IMR-90 (cell line): ENCODE measurements at regions not wholly inside any gene's neighbourhood (a gene's known extent, or its start where the extent isn't known, plus 50 kb on each side); places are given as distances from the start of the nearest gene placed in this dataset.
A peak's percentile ranks its signal among the peaks of the same experiment; 100 is the strongest.

Experiments used
- ATAC-seq: fragments of 200-7000 bp; cut with Tn5 transposase; 2 replicates; pipeline ENCODE4 v1.9.1; 2020; ENCODE audit warnings: low read depth, mild to moderate bottlenecking, moderate library complexity
- BruUV-seq: library from RNA; stranded (reverse); fragments of 400-500 nt; replicated peaks from 2 replicates; lab custom pipeline; 2021; lab: Mats Ljungman, UMichigan
- CTCF ChIA-PET: fragments of 300-600 bp; formaldehyde crosslinking; extraction: SDS; loops from one replicate; lab custom pipeline; 2021; ENCODE audit warnings: antibody characterized with exemption; lab: Yijun Ruan, JAX
- POLR2A ChIA-PET: fragments of 300-600 bp; sonication (Branson Sonifier 250); formaldehyde crosslinking; loops from one replicate; lab custom pipeline; 2022; ENCODE audit warnings: antibody characterized with exemption; ENCODE audit not compliant: unreplicated experiment; lab: Charles Lee
- DNase-seq: peaks from one replicate; pipeline ENCODE4 v3.0.0; 2013
- H2AFZ ChIP-seq: replicated peaks from 2 replicates; pipeline ENCODE3; 2013; ENCODE audit warnings: low read length, mild to moderate bottlenecking; ENCODE audit not compliant: poor library complexity
- H2AK5ac ChIP-seq: 2 replicates; pipeline ENCODE4 v1.6.1; 2013; ENCODE audit warnings: low read depth, low read length, inconsistent platforms
- H2AK9ac ChIP-seq: replicated peaks from 2 replicates; pipeline ENCODE3; 2013; ENCODE audit warnings: mild to moderate bottlenecking, low read depth, low read length, moderate library complexity; ENCODE audit not compliant: poor library complexity
- H2BK120ac ChIP-seq: 2 replicates; pipeline ENCODE4 v1.6.1; 2013; ENCODE audit warnings: low read depth, low read length, inconsistent platforms
- H2BK15ac ChIP-seq: 3 replicates; pipeline ENCODE4 v1.6.1; 2013; ENCODE audit warnings: low read depth, low read length, inconsistent platforms
- H2BK20ac ChIP-seq: 2 replicates; pipeline ENCODE4 v1.6.1; 2013; ENCODE audit warnings: low read depth, mild to moderate bottlenecking, inconsistent platforms, low read length, moderate library complexity
- H2BK5ac ChIP-seq: 2 replicates; pipeline ENCODE4 v1.6.1; 2013; ENCODE audit warnings: mild to moderate bottlenecking, low read depth, low read length, inconsistent platforms; ENCODE audit not compliant: poor library complexity, severe bottlenecking
- H3K14ac ChIP-seq: replicated peaks from 2 replicates; pipeline ENCODE4 v1.6.1; 2013; ENCODE audit warnings: low read depth, low read length, inconsistent platforms
- H3K18ac ChIP-seq: 2 replicates; pipeline ENCODE4 v1.6.1; 2013; ENCODE audit warnings: low read depth, low read length, control low read depth
- H3K23ac ChIP-seq: 2 replicates; pipeline ENCODE4 v1.6.1; 2013; ENCODE audit warnings: low read depth, low read length, inconsistent platforms
- H3K27ac ChIP-seq: 2 replicates; pipeline ENCODE4 v1.5.1; 2013; ENCODE audit warnings: mild to moderate bottlenecking, control low read depth, low read length; ENCODE audit not compliant: insufficient read depth
- H3K27me3 ChIP-seq: 2 replicates; pipeline ENCODE4 v1.6.1; 2013; ENCODE audit warnings: low read length; ENCODE audit not compliant: control insufficient read depth, insufficient read depth
- H3K36me3 ChIP-seq: 2 replicates; pipeline ENCODE4 v1.6.1; 2013; ENCODE audit warnings: low read length, mixed read lengths; ENCODE audit not compliant: control insufficient read depth, insufficient read depth
- H3K4ac ChIP-seq: 2 replicates; pipeline ENCODE4 v1.6.1; 2013; ENCODE audit warnings: low read depth, low read length, inconsistent platforms
- H3K4me1 ChIP-seq: 2 replicates; pipeline ENCODE4 v1.6.1; 2013; ENCODE audit warnings: low read length, mixed read lengths; ENCODE audit not compliant: control insufficient read depth, insufficient read depth
- H3K4me2 ChIP-seq: 2 replicates; pipeline ENCODE4 v1.6.1; 2013; ENCODE audit warnings: low read depth, mild to moderate bottlenecking, control low read depth, low read length, moderate library complexity
- H3K4me3 ChIP-seq: 2 replicates; pipeline ENCODE4 v1.5.1; 2013; ENCODE audit warnings: low read depth, mild to moderate bottlenecking, control low read depth, low read length, moderate library complexity; ENCODE audit not compliant: insufficient read depth
- H3K56ac ChIP-seq: 2 replicates; pipeline ENCODE4 v1.6.1; 2013; ENCODE audit warnings: low read length, inconsistent platforms; ENCODE audit not compliant: insufficient read depth; ENCODE audit errors: extremely low read depth
- H3K79me1 ChIP-seq, 2 experiments: 2 replicates each; pipeline ENCODE4 v1.6.1; 2013; ENCODE audit warnings: low read length in 2 of 2, inconsistent platforms in 1 of 2, low read depth in 1 of 2
- H3K9ac ChIP-seq: 2 replicates; pipeline ENCODE4 v1.6.1; 2013; ENCODE audit warnings: low read depth, low read length, control low read depth
- H3K9me1 ChIP-seq: 2 replicates; pipeline ENCODE4 v1.6.1; 2013; ENCODE audit warnings: low read length, inconsistent platforms; ENCODE audit not compliant: insufficient read depth
- H3K9me3 ChIP-seq: 2 replicates; pipeline ENCODE4 v1.6.1; 2013; ENCODE audit warnings: low read length; ENCODE audit not compliant: control insufficient read depth, insufficient read depth
- H4K20me1 ChIP-seq: 2 replicates; pipeline ENCODE4 v1.6.1; 2013; ENCODE audit warnings: low read length, inconsistent platforms; ENCODE audit not compliant: insufficient read depth
- H4K5ac ChIP-seq: 2 replicates; pipeline ENCODE4 v1.6.1; 2013; ENCODE audit warnings: mild to moderate bottlenecking, low read depth, low read length, control low read depth
- H4K8ac ChIP-seq, 2 experiments: 2 replicates each; pipeline ENCODE4 v1.6.1; 2013; ENCODE audit warnings: low read depth in 2 of 2, low read length in 2 of 2, control low read depth in 1 of 2, inconsistent platforms in 1 of 2
- H4K91ac ChIP-seq: 2 replicates; pipeline ENCODE4 v1.6.1; 2013; ENCODE audit warnings: low read depth, low read length, inconsistent platforms; ENCODE audit not compliant: insufficient read depth
- BHLHE40 ChIP-seq: fragments of 150-350 bp; IDR thresholded peaks from 2 replicates; pipeline ENCODE4 v1.6.1; 2016; ENCODE audit warnings: mild to moderate bottlenecking, low read depth, low read length
- FOS ChIP-seq: fragments of 150-350 bp; IDR thresholded peaks from 2 replicates; pipeline ENCODE4 v1.6.1; 2016; ENCODE audit warnings: low read depth, low read length
- MAFK ChIP-seq: IDR thresholded peaks from 2 replicates; pipeline ENCODE4 v1.6.1; 2012; ENCODE audit warnings: low read depth, low read length, improper control_type of control experiment
- MAZ ChIP-seq: IDR thresholded peaks from 2 replicates; pipeline ENCODE4 v1.6.1; 2012; ENCODE audit warnings: low read depth, mild to moderate bottlenecking, low read length, improper control_type of control experiment, moderate library complexity, borderline replicate concordance
- MXI1 ChIP-seq: IDR thresholded peaks from 2 replicates; pipeline ENCODE4 v1.6.1; 2012; ENCODE audit warnings: low read depth, mild to moderate bottlenecking, low read length, moderate library complexity, borderline replicate concordance
- NFE2L2 ChIP-seq: fragments of 150-350 bp; IDR thresholded peaks from 2 replicates; pipeline ENCODE4 v1.6.1; 2016; ENCODE audit warnings: low read depth, mild to moderate bottlenecking, low read length
- POLR2A ChIP-seq: IDR thresholded peaks from 2 replicates; pipeline ENCODE4 v1.6.1; 2012; ENCODE audit warnings: mild to moderate bottlenecking, low read depth, low read length
- RAD21 ChIP-seq: IDR thresholded peaks from 2 replicates; pipeline ENCODE4 v1.6.1; 2012; ENCODE audit warnings: low read length, improper control_type of control experiment
- RCOR1 ChIP-seq: IDR thresholded peaks from 2 replicates; pipeline ENCODE4 v1.6.1; 2012; ENCODE audit warnings: mild to moderate bottlenecking, low read length, improper control_type of control experiment; ENCODE audit not compliant: insufficient replicate concordance
- RFX5 ChIP-seq: IDR thresholded peaks from 2 replicates; pipeline ENCODE4 v1.8.0; 2012; ENCODE audit warnings: low read depth, mild to moderate bottlenecking, low read length, moderate library complexity
- SMC3 ChIP-seq: fragments of 150-350 bp; IDR thresholded peaks from 2 replicates; pipeline ENCODE4 v1.6.1; 2016; ENCODE audit warnings: low read depth, mild to moderate bottlenecking, antibody characterized with exemption, low read length, moderate library complexity
- WGBS, 2 experiments: methylation state at CpG; one replicate each; pipeline versions ENCODE4 v1.1.5 to v1.1.7; 2013; ENCODE audit warnings: missing lambda C conversion rate in 2 of 2; ENCODE audit not compliant: insufficient read length in 1 of 2; ENCODE audit errors: extremely low coverage in 2 of 2; 5-methylcytosine and 5-hydroxymethylcytosine counted together
- dilution Hi-C: fragments of 300-500 bp; cut with HindIII; formaldehyde crosslinking; loops from one replicate; pipeline ENCODE4 v1.14.3; 2018; ENCODE audit warnings: low sequenced_read_pairs; ENCODE audit not compliant: unreplicated experiment
- in situ Hi-C: fragments of 300-500 bp; cut with MboI; formaldehyde crosslinking; loops from 3 replicates; pipeline ENCODE4 v1.14.3; 2019; ENCODE audit warnings: low sequenced_read_pairs, inconsistent platforms, mixed read lengths
- intact Hi-C: fragments of 100-400 bp; cut with micrococcal nuclease; formaldehyde crosslinking; loops from 2 replicates; pipeline ENCODE4 v1.10.0; 2022
- TF ChIP-seq, protein P1 (sequence below): fragments of 150-350 bp; IDR thresholded peaks from 2 replicates; pipeline ENCODE4 v1.6.1; 2016; ENCODE audit warnings: low read depth, mild to moderate bottlenecking, low read length, moderate library complexity, borderline replicate concordance
- TF ChIP-seq, protein P2 (sequence below): fragments of 150-350 bp; IDR thresholded peaks from 2 replicates; pipeline ENCODE4 v1.6.1; 2017; ENCODE audit warnings: mild to moderate bottlenecking, antibody characterized with exemption, low read length, low read depth
- TF ChIP-seq, protein P3 (sequence below): conservative IDR thresholded peaks from 2 replicates; pipeline ENCODE4 v1.5.1; 2012; ENCODE audit warnings: mild to moderate bottlenecking, low read depth, low read length, improper control_type of control experiment

DNA sequence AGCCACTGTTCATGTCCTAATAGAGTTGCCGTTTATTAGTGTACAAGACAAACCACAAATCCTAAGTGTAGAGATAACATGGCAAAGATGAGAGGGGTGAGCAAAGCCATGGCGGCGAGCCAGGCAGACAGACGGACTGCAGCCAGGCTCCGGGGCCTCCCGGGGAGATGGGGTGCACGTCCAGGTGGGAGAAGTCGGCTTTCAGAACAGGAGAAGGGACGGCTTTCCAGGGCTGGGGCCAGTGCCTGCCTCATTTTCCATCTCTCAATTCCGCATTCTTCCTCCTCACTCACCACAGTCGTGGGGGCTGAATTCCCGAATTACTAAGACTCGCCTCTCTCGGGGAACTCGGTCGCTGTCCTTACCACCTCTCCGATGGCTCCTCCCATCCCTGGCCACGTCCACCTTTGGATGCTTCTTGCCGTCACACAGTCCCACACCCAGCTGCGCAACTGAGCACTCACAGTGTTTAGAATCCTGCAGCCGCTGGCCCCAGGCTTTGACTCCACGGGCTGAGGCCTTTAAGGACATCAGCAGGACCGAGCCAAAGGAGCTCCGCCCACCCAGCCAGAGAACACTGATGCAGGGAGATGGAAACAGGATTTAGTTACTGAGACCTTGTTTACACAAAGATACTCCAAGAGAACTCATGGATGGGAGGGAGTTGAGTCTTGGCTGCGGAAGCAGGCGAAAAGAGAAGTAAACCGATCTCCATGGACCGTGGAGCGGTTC is 59.7 kb downstream of the RNF112 start:
- peak overlapping the region; percentile 30 to 34; a peak in 3 of 4 replicates for H4K8ac ChIP-seq
- peak; percentile 56 for DNase-seq
- peaks cover 2% of the 10 kb centered on the region; the same call in 1 of the 2 replicates for H3K9me1 ChIP-seq
- peak overlapping the region; percentile 57 for H3K4ac ChIP-seq
- H2BK20ac ChIP-seq, result peak overlapping the region; percentile 9; the same call in 1 of the 2 replicates
- peak overlapping the region; percentile 31 for H3K4me3 ChIP-seq
- peak overlapping the region; percentile 66 for H4K91ac ChIP-seq
- no TSS peak for BruUV-seq
- ChIA-PET POLR2A (interaction anchor here (0.6 kb wide), 1 partner anchor 19 kb away, joined by 3 read pairs; no protein-coding TSS in a partner anchor), CTCF (interaction anchor here (0.8 kb wide), 1 partner anchor 24 kb away, joined by 4 read pairs; no protein-coding TSS in a partner anchor)
- peak overlapping the region; percentile 61 for H3K9ac ChIP-seq
- dilution Hi-C loops (no loop called here), intact Hi-C loops (no loop called here), in situ Hi-C loops (no loop called here)
- H2BK5ac ChIP-seq, result peak overlapping the region; percentile 22
- no peaks in the 10 kb centered on the region for H4K20me1 ChIP-seq
- peak overlapping the region; percentile 52; the same call in 1 of the 2 replicates for H2BK120ac ChIP-seq
- H3K9me3 ChIP-seq, result no peaks in the 10 kb centered on the region
- peak overlapping the region; percentile 65; the same call in 2 of the 3 replicates for H2BK15ac ChIP-seq
- H3K18ac ChIP-seq, result peak overlapping the region; percentile 68; the same call in 1 of the 2 replicates
- H3K56ac ChIP-seq, result 0 out of 2 replicates have a peak overlapping the region, but pooled peaks have one; percentile 17
- peak; percentile 94 for ATAC-seq
- H3K79me1 ChIP-seq, result no peaks in the 10 kb centered on the region
- WGBS, 2 experiments, result 19% methylated on average over 23 of the region's 29 CpGs; no CpG with 5 or more reads in 1 of the 2 experiments
- peaks cover 7% of the 10 kb centered on the region for H3K4me1 ChIP-seq
- H3K23ac ChIP-seq, result 0 out of 2 replicates have a peak overlapping the region, but pooled peaks have one; percentile 16
- peak overlapping the region; percentile 82 for H3K27ac ChIP-seq
- H3K4me2 ChIP-seq, result peak overlapping the region; percentile 61
- no peaks in the 10 kb centered on the region for H3K36me3 ChIP-seq
- no peak overlapping the region; the same call in 1 of the 2 replicates for H3K14ac ChIP-seq
- no peaks in the 10 kb centered on the region for H3K27me3 ChIP-seq
- peak overlapping the region; percentile 45 for H2AK9ac ChIP-seq
- H2AK5ac ChIP-seq, result no peak overlapping the region
- peak overlapping the region; percentile 88 for H2AFZ ChIP-seq
- H4K5ac ChIP-seq, result peak overlapping the region; percentile 33
- TF ChIP-seq RCOR1 (no peak), MXI1 (no peak), BHLHE40 (no peak), RAD21 (no peak), MAFK (no peak), SMC3 (no peak), NFE2L2 (no peak), POLR2A (no peak), FOS (no peak), MAZ (no peak), RFX5 (no peak)
- TF ChIP-seq, protein P1, sequence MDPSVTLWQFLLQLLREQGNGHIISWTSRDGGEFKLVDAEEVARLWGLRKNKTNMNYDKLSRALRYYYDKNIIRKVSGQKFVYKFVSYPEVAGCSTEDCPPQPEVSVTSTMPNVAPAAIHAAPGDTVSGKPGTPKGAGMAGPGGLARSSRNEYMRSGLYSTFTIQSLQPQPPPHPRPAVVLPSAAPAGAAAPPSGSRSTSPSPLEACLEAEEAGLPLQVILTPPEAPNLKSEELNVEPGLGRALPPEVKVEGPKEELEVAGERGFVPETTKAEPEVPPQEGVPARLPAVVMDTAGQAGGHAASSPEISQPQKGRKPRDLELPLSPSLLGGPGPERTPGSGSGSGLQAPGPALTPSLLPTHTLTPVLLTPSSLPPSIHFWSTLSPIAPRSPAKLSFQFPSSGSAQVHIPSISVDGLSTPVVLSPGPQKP, result no peak
- TF ChIP-seq, protein P2, sequence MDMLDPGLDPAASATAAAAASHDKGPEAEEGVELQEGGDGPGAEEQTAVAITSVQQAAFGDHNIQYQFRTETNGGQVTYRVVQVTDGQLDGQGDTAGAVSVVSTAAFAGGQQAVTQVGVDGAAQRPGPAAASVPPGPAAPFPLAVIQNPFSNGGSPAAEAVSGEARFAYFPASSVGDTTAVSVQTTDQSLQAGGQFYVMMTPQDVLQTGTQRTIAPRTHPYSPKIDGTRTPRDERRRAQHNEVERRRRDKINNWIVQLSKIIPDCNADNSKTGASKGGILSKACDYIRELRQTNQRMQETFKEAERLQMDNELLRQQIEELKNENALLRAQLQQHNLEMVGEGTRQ, result no peak
- TF ChIP-seq, protein P3, sequence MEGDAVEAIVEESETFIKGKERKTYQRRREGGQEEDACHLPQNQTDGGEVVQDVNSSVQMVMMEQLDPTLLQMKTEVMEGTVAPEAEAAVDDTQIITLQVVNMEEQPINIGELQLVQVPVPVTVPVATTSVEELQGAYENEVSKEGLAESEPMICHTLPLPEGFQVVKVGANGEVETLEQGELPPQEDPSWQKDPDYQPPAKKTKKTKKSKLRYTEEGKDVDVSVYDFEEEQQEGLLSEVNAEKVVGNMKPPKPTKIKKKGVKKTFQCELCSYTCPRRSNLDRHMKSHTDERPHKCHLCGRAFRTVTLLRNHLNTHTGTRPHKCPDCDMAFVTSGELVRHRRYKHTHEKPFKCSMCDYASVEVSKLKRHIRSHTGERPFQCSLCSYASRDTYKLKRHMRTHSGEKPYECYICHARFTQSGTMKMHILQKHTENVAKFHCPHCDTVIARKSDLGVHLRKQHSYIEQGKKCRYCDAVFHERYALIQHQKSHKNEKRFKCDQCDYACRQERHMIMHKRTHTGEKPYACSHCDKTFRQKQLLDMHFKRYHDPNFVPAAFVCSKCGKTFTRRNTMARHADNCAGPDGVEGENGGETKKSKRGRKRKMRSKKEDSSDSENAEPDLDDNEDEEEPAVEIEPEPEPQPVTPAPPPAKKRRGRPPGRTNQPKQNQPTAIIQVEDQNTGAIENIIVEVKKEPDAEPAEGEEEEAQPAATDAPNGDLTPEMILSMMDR, result no peak
